ENCODE measurements at regions not wholly inside any gene's neighbourhood (a gene's known extent, or its start where the extent isn't known, plus 50 kb on each side); places are given as distances from the start of the nearest gene placed in this dataset.

DNA sequence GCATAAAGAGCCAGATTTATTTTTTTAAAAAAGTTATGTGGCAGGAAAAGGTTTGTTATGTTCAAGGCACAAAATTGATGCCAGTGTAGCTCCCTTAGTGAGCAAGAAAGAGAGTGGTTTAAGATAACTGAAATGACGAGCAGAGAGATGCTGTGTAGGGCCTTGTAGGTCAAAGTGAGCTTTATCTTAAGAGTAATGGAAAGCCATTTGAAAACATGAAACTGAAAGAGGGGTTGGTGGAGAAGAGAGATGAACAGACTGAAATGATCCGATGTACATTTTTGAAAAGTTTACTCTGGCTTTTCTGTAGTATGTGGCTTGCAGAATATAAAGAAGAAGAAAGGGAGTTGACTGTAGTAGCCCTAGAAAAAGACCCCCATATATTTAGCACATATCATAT lies 383.6 kb downstream of the PLA2G4A start:
- Histone ChIP-seq H3K9ac (ENCODE audit: low read length in 3 of 3) (no peak overlapping the region), H3K4me3 (ENCODE audit: low read length in 3 of 3) (no peak overlapping the region), H3K27me3 (ENCODE audit: control insufficient read depth, insufficient read depth, low read length) (no peaks in the 10 kb centered on the region), H3K36me3 (ENCODE audit: control insufficient read depth in 2 of 3, insufficient read depth in 3 of 3, low read length in 3 of 3) (no peaks in the 10 kb centered on the region), H3K27ac (ENCODE audit: low read depth in 2 of 2, low read length in 2 of 2) (no peak overlapping the region), H3K9me3 (ENCODE audit: control insufficient read depth in 2 of 3, insufficient read depth in 1 of 3, low read length in 3 of 3) (no peaks in the 10 kb centered on the region), H3K4me1 (ENCODE audit: control insufficient read depth in 2 of 3, insufficient read depth in 2 of 3, low read depth in 1 of 3, low read length in 3 of 3) (no peaks in the 10 kb centered on the region)
- TF ChIP-seq, protein P1, sequence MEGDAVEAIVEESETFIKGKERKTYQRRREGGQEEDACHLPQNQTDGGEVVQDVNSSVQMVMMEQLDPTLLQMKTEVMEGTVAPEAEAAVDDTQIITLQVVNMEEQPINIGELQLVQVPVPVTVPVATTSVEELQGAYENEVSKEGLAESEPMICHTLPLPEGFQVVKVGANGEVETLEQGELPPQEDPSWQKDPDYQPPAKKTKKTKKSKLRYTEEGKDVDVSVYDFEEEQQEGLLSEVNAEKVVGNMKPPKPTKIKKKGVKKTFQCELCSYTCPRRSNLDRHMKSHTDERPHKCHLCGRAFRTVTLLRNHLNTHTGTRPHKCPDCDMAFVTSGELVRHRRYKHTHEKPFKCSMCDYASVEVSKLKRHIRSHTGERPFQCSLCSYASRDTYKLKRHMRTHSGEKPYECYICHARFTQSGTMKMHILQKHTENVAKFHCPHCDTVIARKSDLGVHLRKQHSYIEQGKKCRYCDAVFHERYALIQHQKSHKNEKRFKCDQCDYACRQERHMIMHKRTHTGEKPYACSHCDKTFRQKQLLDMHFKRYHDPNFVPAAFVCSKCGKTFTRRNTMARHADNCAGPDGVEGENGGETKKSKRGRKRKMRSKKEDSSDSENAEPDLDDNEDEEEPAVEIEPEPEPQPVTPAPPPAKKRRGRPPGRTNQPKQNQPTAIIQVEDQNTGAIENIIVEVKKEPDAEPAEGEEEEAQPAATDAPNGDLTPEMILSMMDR (IDR thresholded peaks at IDR 0.05; ENCODE audit: borderline replicate concordance, extremely low read depth, insufficient read depth), result no peak
- FAIRE-seq (no peak), DNase-seq (no peak)
- intact Hi-C loops (cut with DNase I), result no loop called here

GRCh38 chr1:187226396-187226795 lies 397.6 kb downstream of the PLA2G4A start:
- intact Hi-C loops (cut with DNase I), result no loop called here
- TF ChIP-seq, protein P1 (IDR thresholded peaks at IDR 0.05; ENCODE audit: borderline replicate concordance, extremely low read depth, insufficient read depth), result no peak
- Histone ChIP-seq H3K27ac (ENCODE audit: low read depth in 2 of 2, low read length in 2 of 2) (no peak overlapping the region), H3K27me3 (ENCODE audit: control insufficient read depth, insufficient read depth, low read length) (no peaks in the 10 kb centered on the region), H3K9me3 (ENCODE audit: control insufficient read depth in 2 of 3, insufficient read depth in 1 of 3, low read length in 3 of 3) (no peaks in the 10 kb centered on the region), H3K9ac (ENCODE audit: low read length in 3 of 3) (no peak overlapping the region), H3K4me3 (ENCODE audit: low read length in 3 of 3) (no peak overlapping the region), H3K4me1 (ENCODE audit: control insufficient read depth in 2 of 3, insufficient read depth in 2 of 3, low read depth in 1 of 3, low read length in 3 of 3) (no peaks in the 10 kb centered on the region), H3K36me3 (ENCODE audit: control insufficient read depth in 2 of 3, insufficient read depth in 3 of 3, low read length in 3 of 3) (no peaks in the 10 kb centered on the region)
- no peak for FAIRE-seq
- DNase-seq, result no peak

DNA sequence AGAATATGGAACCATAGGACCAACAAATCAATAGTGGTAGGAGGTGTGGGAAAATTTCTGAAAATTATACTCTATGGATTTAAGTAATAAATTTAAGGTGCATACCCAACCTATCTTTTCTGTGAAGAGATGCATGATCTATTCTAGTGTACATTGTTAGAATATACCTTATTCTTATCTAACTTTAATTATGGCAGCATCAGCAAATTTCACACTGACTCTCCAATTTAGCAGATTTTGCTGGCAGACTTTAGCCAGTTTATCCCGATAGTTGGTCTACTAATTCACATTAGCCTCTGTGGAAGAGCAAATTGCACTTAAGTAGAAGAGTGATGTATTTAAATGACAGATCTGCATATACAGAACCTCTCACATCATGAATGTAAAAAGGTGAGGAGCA lies 400.0 kb downstream of the PLA2G4A start:
- H3K4me1 ChIP-seq (ENCODE audit: control insufficient read depth in 2 of 3, insufficient read depth in 2 of 3, low read depth in 1 of 3, low read length in 3 of 3), result no peaks in the 10 kb centered on the region
- DNase-seq, result no peak
- intact Hi-C loops (cut with DNase I), result no loop called here
- no peaks in the 10 kb centered on the region for H3K9me3 ChIP-seq (ENCODE audit: control insufficient read depth in 2 of 3, insufficient read depth in 1 of 3, low read length in 3 of 3)
- TF ChIP-seq, protein P1 (IDR thresholded peaks at IDR 0.05; ENCODE audit: borderline replicate concordance, extremely low read depth, insufficient read depth), result no peak
- no peaks in the 10 kb centered on the region for H3K27me3 ChIP-seq (ENCODE audit: control insufficient read depth, insufficient read depth, low read length)
- H3K27ac ChIP-seq (ENCODE audit: low read depth in 2 of 2, low read length in 2 of 2), result no peak overlapping the region
- no peak overlapping the region for H3K9ac ChIP-seq (ENCODE audit: low read length in 3 of 3)
- no peak for FAIRE-seq
- H3K36me3 ChIP-seq (ENCODE audit: control insufficient read depth in 2 of 3, insufficient read depth in 3 of 3, low read length in 3 of 3), result no peaks in the 10 kb centered on the region
- no peak overlapping the region for H3K4me3 ChIP-seq (ENCODE audit: low read length in 3 of 3)

- Histone ChIP-seq H3K9ac (ENCODE audit: low read length in 3 of 3) (no peak overlapping the region), H3K27me3 (ENCODE audit: control insufficient read depth, insufficient read depth, low read length) (no peaks in the 10 kb centered on the region), H3K9me3 (ENCODE audit: control insufficient read depth in 2 of 3, insufficient read depth in 1 of 3, low read length in 3 of 3) (no peaks in the 10 kb centered on the region), H3K4me1 (ENCODE audit: control insufficient read depth in 2 of 3, insufficient read depth in 2 of 3, low read depth in 1 of 3, low read length in 3 of 3) (no peaks in the 10 kb centered on the region), H3K27ac (ENCODE audit: low read depth in 2 of 2, low read length in 2 of 2) (no peak overlapping the region), H3K4me3 (ENCODE audit: low read length in 3 of 3) (no peak overlapping the region), H3K36me3 (ENCODE audit: control insufficient read depth in 2 of 3, insufficient read depth in 3 of 3, low read length in 3 of 3) (no peaks in the 10 kb centered on the region)
- FAIRE-seq (no peak), DNase-seq (no peak)
- TF ChIP-seq, protein P1 (IDR thresholded peaks at IDR 0.05; ENCODE audit: borderline replicate concordance, extremely low read depth, insufficient read depth), result no peak
- intact Hi-C loops (cut with DNase I), result no loop called here
Observed at GRCh38 chr1:187229496-187229895, 400.7 kb downstream of the PLA2G4A start.
